ENCODE measurements at regions not wholly inside any gene's neighbourhood (a gene's known extent, or its start where the extent isn't known, plus 50 kb on each side); places are given as distances from the start of the nearest gene placed in this dataset.
"Not testable (repeated sequence)": the region's sequence is repeated elsewhere in the genome, so short reads cannot be mapped to it uniquely, and the experiment has no call there.

DNA sequence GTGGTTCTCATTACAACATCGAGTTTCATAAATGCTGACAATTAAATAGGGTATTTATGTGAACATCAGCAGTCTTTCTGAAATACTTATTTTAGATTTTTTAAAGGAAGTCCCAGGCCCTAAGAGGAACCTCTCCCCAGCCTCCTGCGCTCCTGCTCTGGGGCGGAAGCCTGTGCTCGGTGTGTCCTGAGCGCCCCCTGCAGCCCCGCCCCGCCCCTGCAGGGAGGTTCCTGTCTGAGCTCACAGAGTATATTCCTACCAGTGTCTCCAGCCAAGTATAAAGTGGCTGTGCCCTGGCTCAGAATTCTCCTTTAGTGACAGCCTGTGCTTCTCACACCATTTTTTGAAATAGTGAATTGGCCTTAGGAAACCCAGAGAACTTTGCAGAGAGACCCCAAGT is 567.9 kb downstream of the GOLGA6L6 start:
- Mint-ChIP-seq H3K9me3 (peaks cover 10% of the 10 kb centered on the region), H3K36me3 (ENCODE audit: low read depth) (no peaks in the 10 kb centered on the region), H3K27ac (no peak overlapping the region), H3K4me1 (no peaks in the 10 kb centered on the region), H3K27me3 (no peaks in the 10 kb centered on the region), H3K4me3 (no peak overlapping the region)
- ATAC-seq (ENCODE audit: low read depth), result no peak
- intact Hi-C loops (cut with micrococcal nuclease), result no loop called here
- no peak for TF ChIP-seq CTCF (IDR thresholded peaks at IDR 0.05)
- ChIA-PET POLR2A (no interaction called here), CTCF (no interaction called here)
- no peak for DNase-seq

- H3K9me3 Mint-ChIP-seq; POLR2A ChIA-PET; H3K27ac Mint-ChIP-seq; CTCF ChIA-PET; H3K4me1 Mint-ChIP-seq; DNase-seq; ATAC-seq (ENCODE audit: low read depth); H3K27me3 Mint-ChIP-seq; H3K4me3 Mint-ChIP-seq; H3K36me3 Mint-ChIP-seq (ENCODE audit: low read depth); intact Hi-C loops (cut with micrococcal nuclease): not testable (repeated sequence)
These were observed 569.0 kb downstream of the GOLGA6L6 start for GRCh38 chr15:19972582-19972981.

DNA sequence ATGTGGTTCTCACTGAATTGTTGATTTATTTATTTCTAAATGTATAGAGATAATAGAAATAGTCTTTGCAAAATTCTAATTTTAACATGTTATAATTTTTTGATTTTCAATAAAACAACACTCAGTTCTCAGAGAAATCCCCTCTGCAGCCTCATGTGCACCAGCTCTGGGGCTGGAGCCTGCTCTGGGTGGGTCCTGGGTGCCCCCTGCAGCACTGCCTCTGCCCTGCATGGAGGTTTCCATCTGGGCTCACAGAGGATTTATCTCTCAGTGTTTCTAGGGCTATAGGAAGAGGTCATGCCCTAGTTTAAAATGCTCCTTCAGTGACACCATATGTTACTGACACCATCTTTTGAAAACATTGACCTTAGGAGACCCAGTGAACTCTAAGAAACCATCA is 576.0 kb downstream of the GOLGA6L6 start:
- H3K36me3 Mint-ChIP-seq (ENCODE audit: low read depth); DNase-seq; intact Hi-C loops (cut with micrococcal nuclease); H3K4me1 Mint-ChIP-seq; CTCF ChIA-PET; ATAC-seq (ENCODE audit: low read depth); H3K4me3 Mint-ChIP-seq; POLR2A ChIA-PET; H3K27me3 Mint-ChIP-seq; H3K27ac Mint-ChIP-seq; H3K9me3 Mint-ChIP-seq: not testable (repeated sequence)

- H3K36me3 Mint-ChIP-seq (ENCODE audit: low read depth); H3K27me3 Mint-ChIP-seq; POLR2A ChIA-PET; H3K4me3 Mint-ChIP-seq; H3K4me1 Mint-ChIP-seq; DNase-seq; intact Hi-C loops (cut with micrococcal nuclease); H3K27ac Mint-ChIP-seq; ATAC-seq (ENCODE audit: low read depth); H3K9me3 Mint-ChIP-seq; CTCF ChIA-PET: not testable (repeated sequence)
These were observed 577.1 kb downstream of the GOLGA6L6 start for GRCh38 chr15:19964480-19964879.

DNA sequence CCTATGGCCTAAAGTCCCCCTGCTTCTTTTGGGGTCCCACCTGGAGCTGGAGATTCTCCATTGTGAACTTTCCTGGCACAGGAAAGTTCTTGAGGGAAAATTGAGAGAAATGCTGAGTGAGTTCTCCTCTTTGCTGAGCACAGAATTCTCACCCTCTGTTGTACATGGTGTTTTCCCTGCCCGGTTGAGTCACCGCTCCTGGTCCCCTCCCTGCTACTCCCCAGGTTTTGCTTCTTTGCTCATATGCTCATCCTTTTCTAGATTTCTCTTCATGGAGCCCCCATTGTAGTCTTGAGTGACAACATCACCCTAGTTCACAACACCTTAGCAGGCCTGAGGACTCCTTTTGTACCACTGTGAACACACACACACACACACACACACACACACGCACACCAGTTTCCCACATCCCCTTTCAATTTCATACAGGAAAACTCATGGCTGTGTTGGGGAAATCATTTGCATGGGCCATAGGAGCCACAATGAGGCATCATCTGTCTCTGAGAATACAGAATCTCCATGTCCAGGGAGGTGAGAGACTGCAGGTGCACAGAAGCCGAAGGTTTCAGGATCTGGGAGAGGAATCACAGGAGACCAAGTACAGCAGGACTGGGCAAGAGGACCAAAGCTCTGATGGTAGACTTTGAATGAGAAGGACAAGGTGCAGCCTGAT is 585.3 kb downstream of the GOLGA6L6 start:
- H3K36me3 Mint-ChIP-seq (ENCODE audit: low read depth), result no peaks in the 10 kb centered on the region
- DNase-seq (no peak), ATAC-seq (ENCODE audit: low read depth) (no peak)
- intact Hi-C loops (cut with micrococcal nuclease), result no loop called here
- no peak overlapping the region for H3K27ac Mint-ChIP-seq
- H3K9me3 Mint-ChIP-seq, result peaks cover 12% of the 10 kb centered on the region
- ChIA-PET POLR2A (no interaction called here), CTCF (no interaction called here)
- H3K4me1 Mint-ChIP-seq, result no peaks in the 10 kb centered on the region
- H3K4me3 Mint-ChIP-seq, result no peak overlapping the region
- TF ChIP-seq CTCF (IDR thresholded peaks at IDR 0.05), result no peak
- H3K27me3 Mint-ChIP-seq, result no peaks in the 10 kb centered on the region

DNA sequence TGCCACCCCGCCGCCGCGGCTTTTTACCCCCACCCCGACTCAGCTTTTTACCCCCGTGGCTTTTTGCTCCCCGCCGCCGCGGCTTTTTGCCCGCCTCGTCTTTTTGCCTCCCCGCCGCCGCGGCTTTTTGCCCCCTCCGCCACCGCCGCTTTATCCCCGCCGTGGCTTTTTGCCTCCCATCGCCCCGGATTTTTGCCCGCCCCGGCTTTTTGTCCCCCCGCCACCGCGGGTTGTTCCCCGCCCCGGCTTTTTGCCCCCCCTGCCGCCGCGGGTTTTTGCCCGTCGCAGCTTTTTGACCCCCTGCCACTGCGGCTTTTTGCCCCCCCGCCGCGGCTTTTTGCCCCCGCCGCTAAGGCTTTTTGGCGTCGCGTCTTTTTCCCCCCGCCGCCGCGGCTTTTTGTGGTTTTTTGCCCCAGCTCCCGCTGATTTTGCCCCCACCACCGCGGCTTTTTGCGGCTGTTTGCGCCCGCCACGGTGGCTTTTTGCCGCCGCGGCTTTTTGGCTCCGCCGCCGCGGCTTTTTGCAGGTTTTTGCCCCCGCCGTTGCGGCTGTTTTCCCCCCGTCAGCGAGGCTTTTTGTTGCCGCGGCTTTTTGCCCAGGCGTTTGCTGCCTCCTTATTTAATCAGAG is 597.2 kb downstream of the GOLGA6L6 start:
- ChIA-PET POLR2A (no interaction called here), CTCF (no interaction called here)
- TF ChIP-seq CTCF (IDR thresholded peaks at IDR 0.05), result no peak
- Mint-ChIP-seq H3K9me3 (peaks cover 8% of the 10 kb centered on the region), H3K4me1 (no peaks in the 10 kb centered on the region), H3K27me3 (no peaks in the 10 kb centered on the region), H3K4me3 (no peak overlapping the region), H3K27ac (no peak overlapping the region), H3K36me3 (ENCODE audit: low read depth) (no peaks in the 10 kb centered on the region)
- ATAC-seq (ENCODE audit: low read depth), result no peak
- no peak for DNase-seq
- intact Hi-C loops (cut with micrococcal nuclease), result no loop called here

All from activated B cell treated with CpG ODN at 0.5 μM for 24 hours (primary cell).